ENCODE measurements at regions not wholly inside any gene's neighbourhood (a gene's known extent, or its start where the extent isn't known, plus 50 kb on each side); places are given as distances from the start of the nearest gene placed in this dataset.

DNA sequence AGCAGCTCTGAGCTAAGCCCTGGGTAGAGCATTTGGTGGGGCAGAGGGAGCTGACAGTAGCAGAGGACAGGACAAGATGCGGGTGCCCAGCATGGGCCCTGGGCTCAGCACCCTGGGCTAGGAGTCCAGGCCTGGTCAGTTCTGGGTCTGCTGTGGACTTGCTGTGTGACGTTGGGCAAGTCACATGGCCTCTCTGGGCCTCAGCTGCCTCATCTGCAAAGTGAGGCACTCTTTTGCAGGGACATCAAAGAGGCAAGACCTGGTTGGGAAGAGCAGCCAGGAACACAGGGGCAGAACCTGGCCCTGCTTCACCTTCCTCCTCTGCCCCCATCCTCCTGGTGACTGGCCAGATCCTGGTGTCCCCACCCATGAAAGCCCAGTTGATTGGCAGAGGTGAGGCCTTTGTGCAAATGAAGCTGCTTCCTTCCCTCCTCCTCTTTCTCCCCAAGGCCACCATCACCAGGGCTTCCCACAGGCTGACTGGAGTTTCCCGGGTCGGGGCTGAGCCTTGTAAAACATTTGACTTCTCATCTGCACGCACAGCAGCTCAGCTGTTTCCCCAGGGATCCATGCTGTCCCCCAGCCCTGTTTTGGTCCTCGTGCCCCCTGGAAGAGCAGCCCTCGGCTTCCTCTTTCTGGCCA is 350.5 kb downstream of the MATN1 start:
- Histone ChIP-seq H3K27ac (ENCODE audit: insufficient read depth, low read length, poor library complexity, severe bottlenecking) (no peak overlapping the region), H3K4me1 (ENCODE audit: control insufficient read depth, insufficient read depth, low read length, poor library complexity, severe bottlenecking) (no peaks in the 10 kb centered on the region), H3K27me3 (replicated peaks; ENCODE audit: control insufficient read depth, insufficient read depth, low read length, poor library complexity, severe bottlenecking) (no peaks in the 10 kb centered on the region), H3K9me3 (ENCODE audit: control insufficient read depth, low read length) (no peaks in the 10 kb centered on the region), H3K4me3 (ENCODE audit: insufficient read depth, low read depth, low read length, poor library complexity, severe bottlenecking) (no peak overlapping the region), H3K36me3 (ENCODE audit: control insufficient read depth, insufficient read depth, low read length) (no peaks in the 10 kb centered on the region)
- no peak for DNase-seq

DNA sequence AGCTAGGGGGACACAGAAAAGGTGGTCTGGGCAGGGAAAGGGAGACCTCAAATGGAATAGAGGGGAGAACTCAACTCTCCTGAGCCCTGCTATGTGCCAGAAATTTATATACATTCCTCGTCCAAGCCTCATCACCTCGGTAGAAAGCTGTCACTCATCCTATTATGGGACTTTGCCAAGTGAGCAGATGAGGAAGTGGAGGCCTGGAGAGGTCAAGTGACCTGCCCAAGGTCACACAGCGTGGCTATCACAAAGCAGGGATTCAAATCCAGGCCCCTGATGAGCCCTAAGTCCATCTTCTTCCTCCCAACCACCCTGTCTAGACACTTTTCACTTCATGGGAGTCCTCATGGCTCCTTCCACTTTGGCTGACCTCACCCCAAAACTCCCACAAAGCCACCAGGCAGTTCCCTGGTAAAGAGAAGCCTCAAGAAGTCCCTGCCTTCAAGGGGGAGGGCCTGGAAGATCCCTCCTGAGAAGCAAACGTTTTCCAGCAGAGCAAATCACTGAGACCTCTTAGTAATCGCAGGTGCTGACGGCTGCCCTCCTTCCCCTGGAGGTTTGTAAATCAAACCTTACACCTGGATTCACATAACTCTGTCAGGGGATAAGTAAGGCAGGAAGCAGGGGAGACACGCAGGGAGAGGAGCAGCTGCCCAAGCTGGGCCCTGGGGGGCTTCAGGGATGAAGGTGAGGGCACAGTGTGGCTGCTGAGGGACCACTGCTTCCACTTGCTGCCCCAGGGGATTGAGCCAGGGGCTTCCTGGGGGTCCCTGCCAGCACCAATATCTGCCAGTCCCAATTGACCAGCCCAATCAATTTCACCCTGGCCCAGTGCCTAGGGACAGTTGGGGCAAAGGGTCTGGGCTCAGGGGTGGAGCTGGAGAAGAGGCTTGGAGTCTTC is 351.2 kb downstream of the MATN1 start:
- H3K36me3 ChIP-seq (ENCODE audit: control insufficient read depth, insufficient read depth, low read length) = no peaks in the 10 kb centered on the region
- no peaks in the 10 kb centered on the region for H3K9me3 ChIP-seq (ENCODE audit: control insufficient read depth, low read length)
- H3K4me3 ChIP-seq (ENCODE audit: insufficient read depth, low read depth, low read length, poor library complexity, severe bottlenecking) = no peak overlapping the region
- no peak for DNase-seq
- no peak overlapping the region for H3K27ac ChIP-seq (ENCODE audit: insufficient read depth, low read length, poor library complexity, severe bottlenecking)
- H3K4me1 ChIP-seq (ENCODE audit: control insufficient read depth, insufficient read depth, low read length, poor library complexity, severe bottlenecking) = no peaks in the 10 kb centered on the region
- no peaks in the 10 kb centered on the region for H3K27me3 ChIP-seq (replicated peaks; ENCODE audit: control insufficient read depth, insufficient read depth, low read length, poor library complexity, severe bottlenecking)

DNA sequence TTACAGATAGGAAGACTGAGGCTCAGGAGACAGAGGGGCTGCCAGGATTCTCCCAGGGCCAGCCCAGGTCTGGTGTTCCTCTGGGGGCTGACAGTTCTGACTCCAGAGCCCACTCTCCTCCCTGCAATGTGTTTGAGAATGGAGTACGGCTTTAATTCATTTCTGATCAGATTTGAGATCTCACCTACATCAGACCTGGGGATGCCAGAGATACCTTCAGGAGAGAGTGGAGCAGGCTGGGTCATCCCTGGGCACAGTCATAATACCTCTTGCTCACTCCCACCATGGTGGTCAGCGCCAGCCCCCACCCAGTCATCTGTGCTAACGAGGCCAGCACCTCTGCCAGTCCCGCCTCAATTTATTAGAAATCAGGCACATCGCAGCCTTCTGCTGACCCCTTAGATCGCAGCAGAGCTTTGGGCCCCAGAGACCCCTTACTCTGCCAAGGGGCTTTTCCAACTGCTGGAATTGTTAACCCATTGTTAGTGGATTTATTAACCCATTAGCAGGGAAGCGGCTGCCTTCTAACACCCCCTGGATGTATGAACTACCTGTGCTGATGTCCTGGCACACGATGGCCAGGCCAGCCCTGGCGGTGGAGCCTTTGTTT is 352.1 kb downstream of the MATN1 start:
- Histone ChIP-seq H3K36me3 (ENCODE audit: control insufficient read depth, insufficient read depth, low read length) (no peaks in the 10 kb centered on the region), H3K27me3 (replicated peaks; ENCODE audit: control insufficient read depth, insufficient read depth, low read length, poor library complexity, severe bottlenecking) (no peaks in the 10 kb centered on the region), H3K4me1 (ENCODE audit: control insufficient read depth, insufficient read depth, low read length, poor library complexity, severe bottlenecking) (no peaks in the 10 kb centered on the region), H3K4me3 (ENCODE audit: insufficient read depth, low read depth, low read length, poor library complexity, severe bottlenecking) (no peak overlapping the region), H3K27ac (ENCODE audit: insufficient read depth, low read length, poor library complexity, severe bottlenecking) (no peak overlapping the region), H3K9me3 (ENCODE audit: control insufficient read depth, low read length) (no peaks in the 10 kb centered on the region)
- no peak for DNase-seq

DNA sequence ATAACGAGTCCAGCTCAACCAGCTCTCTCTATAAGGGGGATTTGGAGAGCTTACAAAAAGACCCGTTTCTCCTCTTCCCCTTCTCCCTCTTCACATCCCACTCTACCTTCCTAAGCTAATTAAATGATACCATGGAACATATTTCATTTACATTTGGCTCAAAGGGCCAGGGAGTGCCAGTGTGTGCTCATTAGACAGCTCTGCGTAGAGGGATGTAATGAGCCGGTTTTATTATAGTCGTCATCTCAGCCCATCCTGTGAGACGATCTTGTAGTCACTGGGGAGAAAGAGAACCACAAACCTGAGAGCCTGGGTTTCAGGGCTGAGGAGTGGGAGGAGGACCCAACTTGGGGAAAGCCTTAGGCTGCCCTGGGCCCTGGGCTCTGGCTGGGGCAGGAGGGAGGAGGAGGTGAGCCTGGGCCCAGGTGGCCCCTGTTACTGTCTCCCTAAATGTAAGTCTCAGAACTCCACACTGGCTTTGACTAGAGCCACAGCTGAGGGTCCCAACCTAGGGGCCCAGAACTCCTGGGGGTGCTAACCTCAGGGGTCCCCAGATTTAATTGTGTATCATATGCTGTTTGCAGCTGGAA is 354.6 kb downstream of the MATN1 start:
- no peak overlapping the region for H3K27ac ChIP-seq (ENCODE audit: insufficient read depth, low read length, poor library complexity, severe bottlenecking)
- H3K27me3 ChIP-seq (replicated peaks; ENCODE audit: control insufficient read depth, insufficient read depth, low read length, poor library complexity, severe bottlenecking) = no peaks in the 10 kb centered on the region
- no peaks in the 10 kb centered on the region for H3K9me3 ChIP-seq (ENCODE audit: control insufficient read depth, low read length)
- H3K4me3 ChIP-seq (ENCODE audit: insufficient read depth, low read depth, low read length, poor library complexity, severe bottlenecking) = no peak overlapping the region
- no peaks in the 10 kb centered on the region for H3K36me3 ChIP-seq (ENCODE audit: control insufficient read depth, insufficient read depth, low read length)
- no peak for DNase-seq
- no peaks in the 10 kb centered on the region for H3K4me1 ChIP-seq (ENCODE audit: control insufficient read depth, insufficient read depth, low read length, poor library complexity, severe bottlenecking)

DNA sequence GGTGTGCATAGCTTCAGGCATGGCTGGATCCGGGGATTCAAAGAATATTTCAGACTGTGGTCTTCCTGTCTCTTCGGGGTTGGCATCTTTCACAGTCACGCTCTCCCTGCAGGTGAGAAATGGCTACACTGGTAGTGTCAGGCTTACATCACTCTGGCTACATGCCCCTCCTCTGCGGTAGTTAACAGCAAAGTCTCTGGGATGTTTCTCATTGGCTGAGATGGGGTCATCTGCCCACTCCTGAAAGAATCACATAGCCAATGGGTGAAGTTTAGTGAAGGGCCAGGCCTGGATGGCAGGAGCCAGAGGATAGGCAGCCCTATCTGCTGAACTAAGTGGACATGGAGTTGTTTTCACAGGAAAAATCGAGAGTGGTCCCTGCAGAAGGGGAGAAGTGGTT is 356.5 kb downstream of the MATN1 start:
- Histone ChIP-seq H3K4me3 (ENCODE audit: insufficient read depth, low read depth, low read length, poor library complexity, severe bottlenecking) (no peak overlapping the region), H3K9me3 (ENCODE audit: control insufficient read depth, low read length) (no peaks in the 10 kb centered on the region), H3K27ac (ENCODE audit: insufficient read depth, low read length, poor library complexity, severe bottlenecking) (no peak overlapping the region), H3K4me1 (ENCODE audit: control insufficient read depth, insufficient read depth, low read length, poor library complexity, severe bottlenecking) (no peaks in the 10 kb centered on the region), H3K36me3 (ENCODE audit: control insufficient read depth, insufficient read depth, low read length) (no peaks in the 10 kb centered on the region), H3K27me3 (replicated peaks; ENCODE audit: control insufficient read depth, insufficient read depth, low read length, poor library complexity, severe bottlenecking) (no peaks in the 10 kb centered on the region)
- DNase-seq = no peak

DNA sequence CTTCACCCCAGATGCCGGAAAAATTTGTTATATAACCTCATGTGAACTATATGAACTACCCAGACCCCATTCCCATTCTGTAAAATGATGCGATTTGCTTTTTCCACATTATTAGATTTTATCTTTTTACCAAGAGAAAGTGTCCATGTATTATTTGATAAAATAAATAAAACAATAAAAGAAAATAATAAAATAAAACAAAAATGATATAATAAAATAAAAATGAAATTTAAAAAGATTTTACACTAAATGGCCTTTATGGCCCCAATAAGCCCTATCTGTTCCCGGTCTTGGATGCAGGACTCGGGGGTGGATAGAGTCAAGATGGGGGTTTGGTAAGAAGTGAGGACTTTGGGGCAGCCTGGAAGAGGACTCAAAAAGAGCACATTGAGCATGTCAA is 357.2 kb downstream of the MATN1 start:
- H3K27me3 ChIP-seq (replicated peaks; ENCODE audit: control insufficient read depth, insufficient read depth, low read length, poor library complexity, severe bottlenecking) = no peaks in the 10 kb centered on the region
- H3K4me3 ChIP-seq (ENCODE audit: insufficient read depth, low read depth, low read length, poor library complexity, severe bottlenecking) = no peak overlapping the region
- H3K9me3 ChIP-seq (ENCODE audit: control insufficient read depth, low read length) = no peaks in the 10 kb centered on the region
- H3K27ac ChIP-seq (ENCODE audit: insufficient read depth, low read length, poor library complexity, severe bottlenecking) = no peak overlapping the region
- DNase-seq = no peak
- no peaks in the 10 kb centered on the region for H3K36me3 ChIP-seq (ENCODE audit: control insufficient read depth, insufficient read depth, low read length)
- H3K4me1 ChIP-seq (ENCODE audit: control insufficient read depth, insufficient read depth, low read length, poor library complexity, severe bottlenecking) = no peaks in the 10 kb centered on the region

DNA sequence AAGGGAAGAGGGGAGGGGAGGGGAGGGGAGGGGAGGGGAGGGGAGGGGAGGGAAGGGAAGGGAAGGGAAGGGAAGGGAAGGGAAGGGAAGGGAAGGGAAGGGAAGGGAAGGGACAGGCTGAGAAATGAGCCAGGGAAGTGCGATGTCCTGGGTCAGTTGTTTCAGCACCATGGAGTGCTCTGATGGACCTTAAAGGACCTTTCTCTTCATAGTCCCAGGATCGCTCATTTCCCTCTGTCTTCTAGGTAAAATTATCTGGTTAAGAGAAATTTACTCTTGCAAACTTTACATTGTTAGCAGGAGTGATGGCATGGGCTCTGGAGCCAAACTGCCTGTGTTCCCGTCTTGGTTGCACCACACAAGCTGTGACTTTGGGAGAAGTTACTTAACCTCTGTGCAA is 357.8 kb downstream of the MATN1 start:
- no peaks in the 10 kb centered on the region for H3K27me3 ChIP-seq (replicated peaks; ENCODE audit: control insufficient read depth, insufficient read depth, low read length, poor library complexity, severe bottlenecking)
- H3K27ac ChIP-seq (ENCODE audit: insufficient read depth, low read length, poor library complexity, severe bottlenecking) = no peak overlapping the region
- no peaks in the 10 kb centered on the region for H3K36me3 ChIP-seq (ENCODE audit: control insufficient read depth, insufficient read depth, low read length)
- no peaks in the 10 kb centered on the region for H3K4me1 ChIP-seq (ENCODE audit: control insufficient read depth, insufficient read depth, low read length, poor library complexity, severe bottlenecking)
- no peak for DNase-seq
- no peaks in the 10 kb centered on the region for H3K9me3 ChIP-seq (ENCODE audit: control insufficient read depth, low read length)
- H3K4me3 ChIP-seq (ENCODE audit: insufficient read depth, low read depth, low read length, poor library complexity, severe bottlenecking) = no peak overlapping the region

DNA sequence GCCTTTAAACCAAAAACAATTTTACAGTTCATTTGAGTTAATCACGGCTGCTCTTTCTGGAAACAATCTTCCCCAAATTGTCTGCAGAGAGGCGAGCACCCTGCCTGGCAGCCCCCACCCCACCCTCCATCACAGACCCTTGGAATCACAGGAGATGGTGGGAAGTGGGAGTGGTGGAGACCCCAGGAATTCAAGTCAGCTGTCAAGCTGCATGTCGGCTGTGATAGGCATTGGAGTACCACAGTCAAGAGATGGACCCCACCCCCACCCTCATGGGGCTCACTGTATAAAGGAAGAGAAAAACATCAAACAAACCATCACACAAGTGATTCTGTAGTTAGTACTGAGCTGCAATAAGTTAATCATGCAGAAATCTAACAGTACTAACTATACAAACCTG is 360.4 kb downstream of the MATN1 start:
- H3K4me3 ChIP-seq (ENCODE audit: insufficient read depth, low read depth, low read length, poor library complexity, severe bottlenecking) = no peak overlapping the region
- no peaks in the 10 kb centered on the region for H3K4me1 ChIP-seq (ENCODE audit: control insufficient read depth, insufficient read depth, low read length, poor library complexity, severe bottlenecking)
- DNase-seq = no peak
- no peaks in the 10 kb centered on the region for H3K27me3 ChIP-seq (replicated peaks; ENCODE audit: control insufficient read depth, insufficient read depth, low read length, poor library complexity, severe bottlenecking)
- H3K27ac ChIP-seq (ENCODE audit: insufficient read depth, low read length, poor library complexity, severe bottlenecking) = no peak overlapping the region
- H3K36me3 ChIP-seq (ENCODE audit: control insufficient read depth, insufficient read depth, low read length) = no peaks in the 10 kb centered on the region
- H3K9me3 ChIP-seq (ENCODE audit: control insufficient read depth, low read length) = no peaks in the 10 kb centered on the region

DNA sequence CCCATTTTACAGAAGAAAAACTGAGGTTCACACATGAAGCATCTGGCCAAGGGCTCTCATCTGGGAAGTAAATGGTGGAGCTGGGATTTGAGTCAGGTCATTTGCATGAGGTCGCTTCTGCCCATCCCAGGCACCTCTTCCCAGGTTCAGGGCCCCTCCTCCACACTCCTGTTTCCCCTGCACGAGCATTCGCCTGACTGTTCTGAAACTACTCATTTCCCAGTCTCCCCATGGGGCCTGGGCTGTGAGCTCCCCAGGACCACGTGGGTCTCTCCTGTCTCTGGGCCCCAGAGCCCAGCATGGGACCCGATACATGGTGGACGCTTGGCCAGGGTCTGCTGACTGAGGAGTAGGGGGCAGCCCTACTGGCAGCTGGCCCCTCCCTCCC is 360.8 kb downstream of the MATN1 start:
- no peaks in the 10 kb centered on the region for H3K4me1 ChIP-seq (ENCODE audit: control insufficient read depth, insufficient read depth, low read length, poor library complexity, severe bottlenecking)
- H3K27ac ChIP-seq (ENCODE audit: insufficient read depth, low read length, poor library complexity, severe bottlenecking) = no peak overlapping the region
- H3K4me3 ChIP-seq (ENCODE audit: insufficient read depth, low read depth, low read length, poor library complexity, severe bottlenecking) = no peak overlapping the region
- no peaks in the 10 kb centered on the region for H3K9me3 ChIP-seq (ENCODE audit: control insufficient read depth, low read length)
- no peaks in the 10 kb centered on the region for H3K27me3 ChIP-seq (replicated peaks; ENCODE audit: control insufficient read depth, insufficient read depth, low read length, poor library complexity, severe bottlenecking)
- no peaks in the 10 kb centered on the region for H3K36me3 ChIP-seq (ENCODE audit: control insufficient read depth, insufficient read depth, low read length)
- DNase-seq = no peak
